WTC11 (cell line): ENCODE measurements at regions not wholly inside any gene's neighbourhood (a gene's known extent, or its start where the extent isn't known, plus 50 kb on each side); places are given as distances from the start of the nearest gene placed in this dataset.

ENCODE experiments used
- ATAC-seq: fragments of 200-7000 bp; cut with Tn5 transposase; 2 replicates; pipeline ENCODE4 v1.10.0; 2021; ENCODE audit warnings: mild to moderate bottlenecking, moderate library complexity
- CTCF ChIA-PET: fragments of 300-600 bp; sonication (Branson Sonifier 250); formaldehyde crosslinking; loops from one replicate; lab custom pipeline; 2021; ENCODE audit warnings: antibody characterized with exemption; lab: Charles Lee
- POLR2A ChIA-PET: fragments of 350-600 bp; sonication (Branson Sonifier 250); formaldehyde crosslinking; loops from one replicate; lab custom pipeline; 2021; ENCODE audit warnings: antibody characterized with exemption; lab: Charles Lee
- DNase-seq: peaks from one replicate; pipeline ENCODE4 v3.0.0; 2021; ENCODE audit warnings: low spot score
- H3K27ac Mint-ChIP-seq: 2 replicates; pipeline ENCODE4 v1.8.0; 2021; ENCODE audit warnings: mixed read lengths
- H3K27me3 Mint-ChIP-seq: 2 replicates; pipeline ENCODE4 v1.8.0; 2021; ENCODE audit warnings: low read depth, mild to moderate bottlenecking, moderate library complexity, mixed read lengths
- H3K36me3 Mint-ChIP-seq: 2 replicates; pipeline ENCODE4 v1.8.0; 2021; ENCODE audit warnings: mixed read lengths
- H3K4me1 Mint-ChIP-seq: 2 replicates; pipeline ENCODE4 v1.8.0; 2022; ENCODE audit warnings: mixed read lengths
- H3K4me3 Mint-ChIP-seq: 2 replicates; pipeline ENCODE4 v1.8.0; 2021; ENCODE audit warnings: mild to moderate bottlenecking, moderate library complexity, mixed read lengths
- H3K9me3 Mint-ChIP-seq: 2 replicates; pipeline ENCODE4 v1.8.0; 2021; ENCODE audit warnings: mixed read lengths
- ATF1 ChIP-seq: sonication (generic); formaldehyde crosslinking; IDR thresholded peaks from 2 replicates; pipeline ENCODE4 v1.8.1; 2023; ENCODE audit warnings: mild to moderate bottlenecking, moderate library complexity, missing genetic modification reagents
- ATF6 ChIP-seq: sonication (generic); formaldehyde crosslinking; IDR thresholded peaks from 2 replicates; pipeline ENCODE4 v1.8.1; 2023; ENCODE audit warnings: mild to moderate bottlenecking, missing genetic modification reagents
- CBFB ChIP-seq: sonication (generic); formaldehyde crosslinking; IDR thresholded peaks from 2 replicates; pipeline ENCODE4 v1.8.1; 2022; ENCODE audit warnings: mild to moderate bottlenecking, low read depth, missing genetic modification reagents
- CREM ChIP-seq: sonication (generic); formaldehyde crosslinking; IDR thresholded peaks from 2 replicates; pipeline ENCODE4 v1.8.1; 2022; ENCODE audit warnings: mild to moderate bottlenecking, missing genetic modification reagents, moderate library complexity
- CTCF ChIP-seq: fragments of 200-600 bp; IDR thresholded peaks from 2 replicates; pipeline ENCODE4 v1.8.0; 2022; ENCODE audit warnings: antibody characterized with exemption
- E2F4 ChIP-seq: sonication (generic); formaldehyde crosslinking; IDR thresholded peaks from 2 replicates; pipeline ENCODE4 v1.8.1; 2022; ENCODE audit warnings: low read depth, mild to moderate bottlenecking, moderate library complexity, missing genetic modification reagents, borderline replicate concordance
- ESRRA ChIP-seq: sonication (generic); formaldehyde crosslinking; IDR thresholded peaks from 2 replicates; pipeline ENCODE4 v1.8.1; 2022; ENCODE audit warnings: mild to moderate bottlenecking, missing genetic modification reagents, borderline replicate concordance
- ETV6 ChIP-seq: sonication (generic); formaldehyde crosslinking; IDR thresholded peaks from 2 replicates; pipeline ENCODE4 v1.8.1; 2022; ENCODE audit warnings: mild to moderate bottlenecking, missing genetic modification reagents
- GABPB1 ChIP-seq: sonication (generic); formaldehyde crosslinking; IDR thresholded peaks from 2 replicates; pipeline ENCODE4 v1.8.1; 2023; ENCODE audit warnings: mild to moderate bottlenecking, missing genetic modification reagents
- GRHL2 ChIP-seq: fragments of 250-450 bp; sonication (Bioruptor Pico); IDR thresholded peaks from 2 replicates; pipeline ENCODE4 v1.8.0; 2022; ENCODE audit warnings: mild to moderate bottlenecking, moderate library complexity; ENCODE audit not compliant: insufficient replicate concordance, severe bottlenecking
- IRF2 ChIP-seq: sonication (generic); formaldehyde crosslinking; IDR thresholded peaks from 2 replicates; pipeline ENCODE4 v1.8.0; 2022; ENCODE audit warnings: low read depth, missing genetic modification reagents, borderline replicate concordance
- KAT7 ChIP-seq: sonication (generic); formaldehyde crosslinking; IDR thresholded peaks from 2 replicates; pipeline ENCODE4 v1.8.1; 2023; ENCODE audit warnings: missing genetic modification reagents, mild to moderate bottlenecking, borderline replicate concordance
- MXD4 ChIP-seq: fragments of 250-450 bp; sonication (Bioruptor Pico); IDR thresholded peaks from 2 replicates; pipeline ENCODE4 v1.8.0; 2021; ENCODE audit warnings: mild to moderate bottlenecking, moderate library complexity, borderline replicate concordance
- RORB ChIP-seq: fragments of 250-450 bp; sonication (Bioruptor Pico); IDR thresholded peaks from 2 replicates; pipeline ENCODE4 v1.9.0; 2021; ENCODE audit warnings: mild to moderate bottlenecking
- SP1 ChIP-seq: sonication (generic); formaldehyde crosslinking; conservative IDR thresholded peaks from 2 replicates; pipeline ENCODE4 v1.8.1; 2022; ENCODE audit warnings: missing genetic modification reagents
- STAT6 ChIP-seq: sonication (generic); formaldehyde crosslinking; conservative IDR thresholded peaks from 2 replicates; pipeline ENCODE4 v1.8.1; 2023; ENCODE audit warnings: mild to moderate bottlenecking, low read depth, missing genetic modification reagents, moderate library complexity
- TEAD1 ChIP-seq: sonication (generic); formaldehyde crosslinking; IDR thresholded peaks from 2 replicates; pipeline ENCODE4 v1.8.0; 2022; ENCODE audit warnings: mild to moderate bottlenecking, missing genetic modification reagents
- TP53 ChIP-seq: sonication (generic); formaldehyde crosslinking; IDR thresholded peaks from 2 replicates; pipeline ENCODE4 v1.8.1; 2023; ENCODE audit warnings: mild to moderate bottlenecking, missing genetic modification reagents
- USF1 ChIP-seq: sonication (generic); formaldehyde crosslinking; IDR thresholded peaks from 2 replicates; pipeline ENCODE4 v1.8.0; 2022; ENCODE audit warnings: mild to moderate bottlenecking, missing genetic modification reagents
- ZBTB21 ChIP-seq: sonication (generic); formaldehyde crosslinking; IDR thresholded peaks from 2 replicates; pipeline ENCODE4 v1.8.1; 2023; ENCODE audit warnings: mild to moderate bottlenecking, missing genetic modification reagents, borderline replicate concordance
- ZMAT4 ChIP-seq: fragments of 250-450 bp; sonication (Bioruptor Pico); IDR thresholded peaks from 2 replicates; pipeline ENCODE4 v1.9.0; 2021; ENCODE audit warnings: mild to moderate bottlenecking
- ZNF138 ChIP-seq: sonication (generic); formaldehyde crosslinking; conservative IDR thresholded peaks from 2 replicates; pipeline ENCODE4 v1.8.1; 2022; ENCODE audit warnings: mild to moderate bottlenecking, moderate library complexity, missing genetic modification reagents
- ZNF317 ChIP-seq: sonication (generic); formaldehyde crosslinking; IDR thresholded peaks from 2 replicates; pipeline ENCODE4 v1.8.1; 2023; ENCODE audit warnings: low read depth, mild to moderate bottlenecking, moderate library complexity, missing genetic modification reagents, borderline replicate concordance
- ZNF396 ChIP-seq: fragments of 250-450 bp; sonication (Bioruptor Pico); IDR thresholded peaks from 2 replicates; pipeline ENCODE4 v1.8.0; 2021; ENCODE audit warnings: mild to moderate bottlenecking, moderate library complexity, borderline replicate concordance
- ZNF416 ChIP-seq: fragments of 250-450 bp; sonication (Bioruptor Pico); IDR thresholded peaks from 2 replicates; pipeline ENCODE4 v1.9.0; 2021; ENCODE audit warnings: mild to moderate bottlenecking, inconsistent platforms
- ZSCAN18 ChIP-seq: fragments of 250-450 bp; sonication (Bioruptor Pico); IDR thresholded peaks from 2 replicates; pipeline ENCODE4 v2.1.2; 2022; ENCODE audit warnings: mild to moderate bottlenecking, moderate library complexity

GRCh38 chr7:108890862-108891261, 321.2 kb downstream of the DNAJB9 start (continued):
- no peak for TF ChIP-seq ZSCAN18
- no peak for TF ChIP-seq ZNF138
- TF ChIP-seq RORB (CRISPR knock-in tag), result no peak
- TF ChIP-seq KAT7 (CRISPR knock-in tag), result no peak
- TF ChIP-seq CTCF, result no peak
- no peak for TF ChIP-seq ZNF396 (CRISPR knock-in tag)
- TF ChIP-seq USF1, result no peak
- TF ChIP-seq MXD4 (CRISPR knock-in tag), result no peak
- TF ChIP-seq ESRRA (CRISPR knock-in tag), result no peak
- TF ChIP-seq GRHL2 (CRISPR knock-in tag), result no peak
- TF ChIP-seq IRF2 (CRISPR knock-in tag), result no peak
- no peak for TF ChIP-seq ZMAT4
- TF ChIP-seq ZNF416 (CRISPR knock-in tag), result no peak

GRCh38 chr7:108908456-108908855, 338.8 kb downstream of the DNAJB9 start:
- Mint-ChIP-seq H3K36me3 (no peaks in the 10 kb centered on the region), H3K4me1 (no peaks in the 10 kb centered on the region), H3K4me3 (no peak overlapping the region), H3K27me3 (peaks cover 21% of the 10 kb centered on the region), H3K9me3 (no peaks in the 10 kb centered on the region), H3K27ac (no peak overlapping the region)
- no peak for TF ChIP-seq E2F4
- no peak for TF ChIP-seq SP1 (CRISPR knock-in tag)
- TF ChIP-seq ZBTB21 (CRISPR knock-in tag), result no peak
- TF ChIP-seq GABPB1 (CRISPR knock-in tag), result no peak
- no peak for TF ChIP-seq TEAD1
- no peak for TF ChIP-seq ATF1
- TF ChIP-seq ETV6 (CRISPR knock-in tag), result no peak
- no peak for TF ChIP-seq CREM (CRISPR knock-in tag)
- ATAC-seq (no peak), DNase-seq (no peak)
- ChIA-PET POLR2A (no interaction called here), CTCF (no interaction called here)

- ChIA-PET CTCF (no interaction called here), POLR2A (no interaction called here)
- H3K4me3 Mint-ChIP-seq, result no peak overlapping the region
- peaks cover 15% of the 10 kb centered on the region for H3K9me3 Mint-ChIP-seq
- ATAC-seq (no peak), DNase-seq (no peak)
- no peak overlapping the region for H3K27ac Mint-ChIP-seq
- peaks cover 6% of the 10 kb centered on the region for H3K27me3 Mint-ChIP-seq
- peaks cover 1% of the 10 kb centered on the region; the same call in 1 of the 2 replicates for H3K4me1 Mint-ChIP-seq
- H3K36me3 Mint-ChIP-seq, result peaks cover 4% of the 10 kb centered on the region; the same call in 1 of the 2 replicates
- TF ChIP-seq ATF6 (CRISPR knock-in tag) (no peak), ZNF317 (CRISPR knock-in tag) (no peak), ATF1 (no peak), TP53 (CRISPR knock-in tag) (no peak), STAT6 (no peak), CBFB (CRISPR knock-in tag) (no peak)
Observed at GRCh38 chr7:108911016-108911415, 341.3 kb downstream of the DNAJB9 start.
